GM18909 (cell line): ENCODE measurements at regions not wholly inside any gene's neighbourhood (a gene's known extent, or its start where the extent isn't known, plus 50 kb on each side); places are given as distances from the start of the nearest gene placed in this dataset.

Source experiments
- ATAC-seq: cut with Tn5 transposase; IDR thresholded peaks from one replicate; pipeline ENCODE4 v1.9.1; 2021; ENCODE audit warnings: mild to moderate bottlenecking; ENCODE audit not compliant: unreplicated experiment, poor library complexity

DNA sequence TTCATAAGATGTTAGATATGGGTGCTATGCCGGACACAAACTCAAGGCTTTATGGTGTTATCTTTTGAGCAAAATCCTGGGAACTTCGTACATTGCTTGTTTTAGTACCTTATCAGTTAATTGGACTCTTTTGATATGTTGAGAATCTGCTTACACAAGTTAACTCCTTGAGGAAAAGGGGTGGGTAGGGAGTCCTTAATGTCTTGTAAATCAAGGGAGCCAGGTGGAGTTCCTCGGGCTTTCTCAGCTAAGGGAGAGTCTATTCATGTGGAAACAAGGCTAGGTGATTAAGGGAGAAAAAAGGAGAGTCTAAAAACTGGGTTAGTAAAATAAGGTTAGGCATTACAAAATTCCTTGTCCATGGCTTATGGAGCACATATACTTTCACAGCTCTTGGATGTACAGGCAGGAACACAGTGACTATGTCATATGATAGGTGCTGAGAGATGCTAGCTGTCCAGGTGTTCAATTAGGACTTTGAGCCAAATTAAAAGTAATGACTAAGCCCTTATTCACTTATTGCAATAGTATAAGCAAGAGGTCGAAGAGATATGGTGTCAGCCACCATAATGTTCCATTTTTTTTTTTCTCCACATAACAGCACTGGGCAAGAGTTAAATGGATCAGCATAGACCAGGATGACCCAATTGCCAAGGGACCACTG, 59.5 kb upstream of the DYNAP start:
- no peak for ATAC-seq

GRCh38 chr18:54532222-54532621, 58.8 kb upstream of the DYNAP start:
- no peak for ATAC-seq

- no peak for ATAC-seq
Observed at GRCh38 chr18:54532962-54533361, 58.1 kb upstream of the DYNAP start.
